ENCODE measurements at regions not wholly inside any gene's neighbourhood (a gene's known extent, or its start where the extent isn't known, plus 50 kb on each side); places are given as distances from the start of the nearest gene placed in this dataset.
"Not testable (repeated sequence)": the region's sequence is repeated elsewhere in the genome, so short reads cannot be mapped to it uniquely, and the experiment has no call there.

DNA sequence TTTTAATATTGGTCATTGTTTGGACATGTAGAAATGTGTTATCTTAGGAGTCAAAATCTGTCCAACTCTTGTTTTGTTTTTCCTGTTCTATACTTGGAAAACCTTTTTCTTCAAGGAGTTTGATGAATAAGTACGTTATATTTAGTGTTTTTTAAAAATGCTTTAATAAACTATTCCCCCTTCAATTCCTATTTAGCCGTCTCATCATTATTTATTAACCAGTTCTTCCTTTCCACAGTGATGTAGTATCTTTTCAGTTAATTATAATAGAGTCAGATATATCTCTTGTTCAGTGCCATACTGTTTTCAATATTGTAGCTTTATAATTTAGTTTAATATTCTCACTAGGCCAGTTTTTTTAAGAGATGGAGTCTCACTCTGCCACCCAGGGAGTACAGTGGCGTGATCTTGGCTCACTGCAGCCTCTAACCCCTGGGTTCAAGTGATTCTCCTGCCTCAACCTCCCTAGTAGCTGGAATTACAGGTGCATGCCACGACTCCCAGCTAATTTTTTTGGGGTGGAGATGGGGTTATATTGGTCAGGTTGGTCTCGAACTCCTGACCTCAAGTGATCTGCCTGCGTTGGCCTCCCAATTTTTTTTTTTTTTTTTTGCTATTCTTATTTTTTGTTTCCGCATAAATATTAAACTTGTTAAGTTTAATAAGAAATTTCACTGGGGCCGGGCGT, 72.9 kb downstream of the KPNA2 start:
- Histone ChIP-seq H3K27ac (no peak overlapping the region), H3K36me3 (no peaks in the 10 kb centered on the region), H3K4me3 (no peak overlapping the region), H3K27me3 (no peaks in the 10 kb centered on the region), H3K9me3 (no peaks in the 10 kb centered on the region), H3K4me1 (no peaks in the 10 kb centered on the region)
- WGBS (ENCODE audit: insufficient coverage, low coverage, low lambda C conversion rate, missing lambda C conversion rate): 95% methylated on average over 6 of the region's 9 CpGs
- TF ChIP-seq, protein P1, sequence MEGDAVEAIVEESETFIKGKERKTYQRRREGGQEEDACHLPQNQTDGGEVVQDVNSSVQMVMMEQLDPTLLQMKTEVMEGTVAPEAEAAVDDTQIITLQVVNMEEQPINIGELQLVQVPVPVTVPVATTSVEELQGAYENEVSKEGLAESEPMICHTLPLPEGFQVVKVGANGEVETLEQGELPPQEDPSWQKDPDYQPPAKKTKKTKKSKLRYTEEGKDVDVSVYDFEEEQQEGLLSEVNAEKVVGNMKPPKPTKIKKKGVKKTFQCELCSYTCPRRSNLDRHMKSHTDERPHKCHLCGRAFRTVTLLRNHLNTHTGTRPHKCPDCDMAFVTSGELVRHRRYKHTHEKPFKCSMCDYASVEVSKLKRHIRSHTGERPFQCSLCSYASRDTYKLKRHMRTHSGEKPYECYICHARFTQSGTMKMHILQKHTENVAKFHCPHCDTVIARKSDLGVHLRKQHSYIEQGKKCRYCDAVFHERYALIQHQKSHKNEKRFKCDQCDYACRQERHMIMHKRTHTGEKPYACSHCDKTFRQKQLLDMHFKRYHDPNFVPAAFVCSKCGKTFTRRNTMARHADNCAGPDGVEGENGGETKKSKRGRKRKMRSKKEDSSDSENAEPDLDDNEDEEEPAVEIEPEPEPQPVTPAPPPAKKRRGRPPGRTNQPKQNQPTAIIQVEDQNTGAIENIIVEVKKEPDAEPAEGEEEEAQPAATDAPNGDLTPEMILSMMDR (IDR thresholded peaks at IDR 0.05): no peak
- no peak for TF ChIP-seq POLR2A (IDR thresholded peaks at IDR 0.05)
- intact Hi-C loops (cut with DNase I): no loop called here
- ATAC-seq (no peak), DNase-seq (no peak)

DNA sequence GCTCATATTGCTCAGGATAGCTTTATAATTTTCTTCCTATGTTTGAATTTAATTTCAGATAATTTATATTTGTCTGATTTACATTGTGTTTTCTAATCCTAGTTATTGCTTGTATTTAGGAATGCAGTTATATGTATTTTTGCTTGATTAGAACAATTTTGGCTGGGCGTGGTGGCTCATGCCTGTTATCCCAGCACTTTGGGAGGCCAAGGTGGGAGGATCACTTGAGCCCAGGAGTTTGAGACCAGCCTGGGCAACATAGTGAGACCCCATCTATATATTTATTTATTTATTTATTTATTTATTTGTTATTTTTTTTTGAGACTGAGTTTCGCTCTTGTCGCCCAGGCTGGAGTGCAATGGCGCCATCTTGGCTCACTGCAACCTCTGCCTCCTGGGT, 73.9 kb downstream of the KPNA2 start:
- DNase-seq; H3K9me3 ChIP-seq; H3K27me3 ChIP-seq; H3K4me1 ChIP-seq; H3K27ac ChIP-seq; H3K36me3 ChIP-seq; H3K4me3 ChIP-seq; ATAC-seq; intact Hi-C loops (cut with DNase I): not testable (repeated sequence)
- 98% methylated on average over 4 of the region's 4 CpGs for WGBS (ENCODE audit: insufficient coverage, low coverage, low lambda C conversion rate, missing lambda C conversion rate)

DNA sequence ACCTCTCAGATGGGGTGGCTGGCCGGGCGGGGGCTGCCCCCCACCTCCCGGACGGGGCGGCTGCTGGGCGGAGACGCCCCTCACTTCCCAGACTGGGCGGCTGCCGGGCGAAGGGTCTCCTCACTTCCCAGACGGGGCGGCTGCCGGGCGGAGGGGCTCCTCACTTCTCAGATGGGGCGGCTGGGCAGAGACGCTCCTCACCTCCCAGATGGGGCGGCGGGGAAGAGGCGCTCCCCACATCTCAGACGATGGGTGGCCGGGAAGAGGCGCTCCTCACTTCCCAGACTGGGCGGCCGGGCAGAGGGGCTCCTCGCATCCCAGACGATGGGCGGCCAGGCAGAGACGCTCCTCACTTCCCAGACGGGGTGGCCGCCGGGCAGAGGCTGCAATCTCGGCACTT, 80.7 kb downstream of the KPNA2 start:
- H3K9me3 ChIP-seq; DNase-seq; intact Hi-C loops (cut with DNase I); ATAC-seq; H3K27me3 ChIP-seq; H3K27ac ChIP-seq; H3K4me3 ChIP-seq; H3K4me1 ChIP-seq: not testable (repeated sequence)
- peaks cover 0 to 13% (median 2%) of the 10 kb centered on the region in 4 donors for H3K36me3 ChIP-seq
- no CpG with 5 or more reads among the region's 32 CpGs for WGBS (ENCODE audit: insufficient coverage, low coverage, low lambda C conversion rate, missing lambda C conversion rate)

DNA sequence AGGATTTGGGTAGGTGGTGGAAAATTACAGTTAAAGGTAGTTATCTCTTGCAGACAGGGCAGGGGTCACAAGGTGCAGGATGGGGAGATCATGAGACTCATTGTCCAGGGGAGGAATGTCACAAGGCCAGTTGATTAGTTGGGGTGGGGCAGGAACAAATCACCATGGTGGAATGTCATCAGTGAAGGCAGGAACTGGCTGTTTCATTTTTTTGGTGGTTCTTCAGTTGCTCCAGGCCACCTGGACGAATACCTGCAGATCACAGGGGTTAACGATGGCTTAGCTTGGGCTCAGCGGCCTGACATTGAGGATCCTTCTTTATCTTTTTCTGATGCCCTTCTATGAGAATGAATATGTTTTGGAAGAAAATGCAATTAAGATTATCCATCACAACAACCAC, 87.1 kb downstream of the KPNA2 start:
- H3K27ac ChIP-seq: no peak overlapping the region
- TF ChIP-seq POLR2A (IDR thresholded peaks at IDR 0.05): no peak
- TF ChIP-seq, protein P1 (IDR thresholded peaks at IDR 0.05): no peak
- H3K36me3 ChIP-seq: peaks cover 0 to 18% (median 3%) of the 10 kb centered on the region in 4 donors

DNA sequence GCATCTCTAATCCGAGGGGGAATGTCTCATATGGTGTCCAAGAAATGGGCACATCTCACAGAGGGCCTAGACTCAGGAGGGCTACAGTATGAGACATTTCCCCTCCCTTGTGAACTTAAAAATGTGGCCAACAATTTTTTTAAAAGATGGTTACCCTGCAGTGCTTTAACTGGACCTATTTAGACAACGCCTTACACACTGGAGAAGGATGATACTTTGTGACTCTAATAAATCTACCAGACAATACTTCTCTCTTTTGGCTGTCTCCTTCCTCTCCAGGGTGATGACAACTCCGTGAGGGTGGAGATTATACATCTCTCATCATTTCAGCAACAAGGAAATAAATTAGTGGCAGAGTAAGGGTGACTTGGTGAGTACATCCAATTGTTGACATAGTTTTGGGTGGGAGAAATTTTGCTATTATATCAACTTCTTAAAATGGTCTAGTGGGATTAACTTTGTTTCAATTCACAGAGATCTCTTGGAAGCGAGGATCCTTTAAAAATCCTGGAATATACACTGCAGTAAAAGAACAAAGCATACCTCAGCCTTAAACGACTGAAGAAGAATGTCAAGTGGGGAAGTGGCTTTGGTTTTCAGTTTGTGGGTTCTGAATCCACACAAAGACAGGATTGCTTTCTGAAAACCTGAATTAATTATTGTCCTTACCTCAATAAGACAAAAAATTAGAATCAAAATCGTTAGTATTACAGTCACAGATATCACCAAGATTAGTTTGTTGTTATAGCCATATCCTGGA, 89.8 kb downstream of the KPNA2 start:
- no peak overlapping the region for H3K27ac ChIP-seq
- no peak for ATAC-seq

More for the DNA sequence above, 87.1 kb downstream of the KPNA2 start:
- Histone ChIP-seq H3K27me3 (no peaks in the 10 kb centered on the region), H3K4me1 (no peaks in the 10 kb centered on the region), H3K9me3 (no peaks in the 10 kb centered on the region), H3K4me3 (no peak overlapping the region)
- ATAC-seq (no peak), DNase-seq (no peak)
- WGBS (ENCODE audit: insufficient coverage, low coverage, low lambda C conversion rate, missing lambda C conversion rate): 80% methylated on average over 1 of the region's 3 CpGs
- intact Hi-C loops (cut with DNase I): no loop called here

DNA sequence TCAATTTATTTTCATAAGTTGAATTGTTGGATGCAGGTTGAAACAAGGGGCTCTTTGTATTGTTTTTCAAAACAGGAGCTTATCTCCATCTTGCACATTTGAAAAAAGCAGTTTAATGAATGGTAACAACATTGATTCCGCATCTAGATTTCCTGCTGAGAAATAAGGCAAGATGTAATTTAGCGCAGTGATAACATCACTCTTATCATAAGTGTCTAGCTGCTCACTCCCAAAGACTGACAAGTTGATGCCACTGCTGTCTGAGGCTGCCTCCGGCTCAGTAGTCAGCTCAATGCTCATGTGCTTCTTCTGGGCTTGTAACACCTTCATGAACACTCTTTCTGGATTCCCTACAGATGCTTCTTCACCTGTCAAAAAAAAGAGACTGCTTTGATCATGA, 92.4 kb downstream of the KPNA2 start:
- H3K9me3 ChIP-seq: no peaks in the 10 kb centered on the region
- peaks cover 0 to 9% (median 4%) of the 10 kb centered on the region in 4 donors for H3K36me3 ChIP-seq
- WGBS (ENCODE audit: insufficient coverage, low coverage, low lambda C conversion rate, missing lambda C conversion rate): 91% methylated on average over 3 of the region's 3 CpGs
- TF ChIP-seq, protein P1 (IDR thresholded peaks at IDR 0.05): no peak
- TF ChIP-seq POLR2A (IDR thresholded peaks at IDR 0.05): no peak
- ATAC-seq (no peak), DNase-seq (no peak)
- no peaks in the 10 kb centered on the region for H3K4me1 ChIP-seq
- no peak overlapping the region for H3K27ac ChIP-seq
- intact Hi-C loops (cut with DNase I): no loop called here
- H3K4me3 ChIP-seq: no peak overlapping the region
- no peaks in the 10 kb centered on the region for H3K27me3 ChIP-seq

More for the DNA sequence above, 89.8 kb downstream of the KPNA2 start:
- no peak for TF ChIP-seq POLR2A (IDR thresholded peaks at IDR 0.05)
- DNase-seq: no peak
- H3K27me3 ChIP-seq: no peaks in the 10 kb centered on the region
- peaks cover 0 to 5% (median 3%) of the 10 kb centered on the region in 4 donors for H3K36me3 ChIP-seq
- WGBS (ENCODE audit: insufficient coverage, low coverage, low lambda C conversion rate, missing lambda C conversion rate): 67% methylated on average over 6 of the region's 6 CpGs
- H3K9me3 ChIP-seq: no peaks in the 10 kb centered on the region
- H3K4me1 ChIP-seq: no peaks in the 10 kb centered on the region
- intact Hi-C loops (cut with DNase I): no loop called here
- no peak overlapping the region for H3K4me3 ChIP-seq
